Urinary bladder (tissue), 3 donors: ENCODE measurements at regions not wholly inside any gene's neighbourhood (a gene's known extent, or its start where the extent isn't known, plus 50 kb on each side); places are given as distances from the start of the nearest gene placed in this dataset.

ENCODE experiments used
- DNase-seq: peaks from one replicate; pipeline ENCODE4 v3.0.0-alpha.2; 2015; ENCODE audit errors: extremely low spot score
- H3K27ac ChIP-seq: one replicate; pipeline ENCODE4 v1.5.1; 2013; ENCODE audit warnings: low read depth, mild to moderate bottlenecking, moderate library complexity
- H3K36me3 ChIP-seq: one replicate; pipeline ENCODE4 v1.6.1; 2013; ENCODE audit warnings: mild to moderate bottlenecking, moderate library complexity; ENCODE audit not compliant: insufficient read depth
- H3K4me1 ChIP-seq: one replicate; pipeline ENCODE4 v1.6.1; 2013; ENCODE audit warnings: mild to moderate bottlenecking, moderate library complexity; ENCODE audit not compliant: insufficient read depth
- H3K4me3 ChIP-seq: one replicate; pipeline ENCODE4 v1.5.1; 2013; ENCODE audit warnings: low read depth, low read length
- WGBS: extraction: QIAGEN DNeasy Blood & Tissue Kit; methylation state at CpG from one replicate; pipeline ENCODE4 v1.1.7; 2013; 5-methylcytosine and 5-hydroxymethylcytosine counted together
- donor health status: healthy with polysubstance abuse.
- donor health status: healthy.

DNA sequence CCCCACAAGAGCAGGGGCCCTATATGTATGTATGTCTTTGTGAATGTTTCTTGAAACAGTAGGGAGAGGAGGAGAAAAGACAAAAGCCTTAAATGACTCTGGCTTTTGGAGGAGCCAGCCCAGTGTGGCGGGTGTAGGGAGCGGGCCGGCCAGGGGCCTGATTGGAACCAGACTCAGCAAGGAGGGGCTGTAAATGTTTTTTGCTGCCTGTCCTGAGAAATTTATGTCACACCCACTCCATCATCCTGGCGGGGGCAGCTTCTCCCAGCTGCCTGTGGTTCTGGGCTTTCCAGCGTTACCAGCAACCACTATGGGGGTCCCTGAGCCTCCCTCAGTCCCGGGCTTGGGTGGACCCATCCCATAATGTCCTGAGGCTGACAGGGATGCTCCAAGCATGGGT, 130.8 kb downstream of the PJA1 start:
- no peak overlapping the region for H3K4me3 ChIP-seq
- H3K27ac ChIP-seq = no peak overlapping the region
- H3K36me3 ChIP-seq = no peaks in the 10 kb centered on the region
- no peaks in the 10 kb centered on the region for H3K4me1 ChIP-seq
- no peak for DNase-seq
- 66% methylated on average over 6 of the region's 6 CpGs for WGBS

DNA sequence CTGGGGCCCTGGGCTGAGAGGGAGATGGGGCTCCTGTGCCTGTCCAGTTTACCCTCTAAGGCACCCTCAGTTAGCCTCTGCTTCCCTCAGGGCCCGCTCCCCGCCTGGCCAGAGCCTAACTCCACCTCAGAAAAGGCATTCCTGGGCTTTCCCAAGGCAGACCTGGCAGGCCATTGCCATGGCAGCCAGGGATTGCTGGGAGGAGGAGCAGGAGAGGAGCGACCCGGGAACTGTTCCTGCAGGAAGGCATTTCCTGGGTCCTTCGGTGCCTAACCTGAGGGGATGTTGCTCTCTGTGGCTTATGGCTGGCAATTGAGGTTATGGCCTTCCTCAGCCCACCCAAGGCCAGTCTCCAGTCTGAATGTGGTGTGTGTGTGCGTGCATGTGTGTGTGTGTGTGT, 131.3 kb downstream of the PJA1 start:
- H3K27ac ChIP-seq = no peak overlapping the region
- no peak for DNase-seq
- H3K36me3 ChIP-seq = no peaks in the 10 kb centered on the region
- no peak overlapping the region for H3K4me3 ChIP-seq
- H3K4me1 ChIP-seq = no peaks in the 10 kb centered on the region
- 91% methylated on average over 6 of the region's 6 CpGs for WGBS

DNA sequence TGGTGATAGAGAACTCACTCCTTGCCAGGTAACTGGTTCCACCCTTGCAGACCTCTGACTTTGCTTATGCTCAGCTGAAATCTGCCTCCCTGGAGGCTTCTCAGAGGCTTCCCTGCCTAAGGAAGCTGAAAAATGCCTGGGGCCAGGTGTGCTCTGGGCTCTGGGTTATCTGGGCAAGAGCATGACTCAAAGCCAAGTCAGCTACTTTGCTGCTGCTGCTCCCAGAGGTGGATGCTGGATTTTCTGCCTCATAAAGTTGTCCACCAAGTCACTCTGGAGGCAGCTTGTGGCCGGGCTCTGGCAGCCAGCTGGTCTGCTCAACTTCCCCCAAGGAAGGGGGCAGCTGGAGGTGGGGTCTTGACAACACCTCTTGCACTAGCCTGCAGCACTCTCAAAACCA, 132.7 kb downstream of the PJA1 start:
- Histone ChIP-seq H3K27ac (no peak overlapping the region), H3K36me3 (no peaks in the 10 kb centered on the region), H3K4me1 (no peaks in the 10 kb centered on the region), H3K4me3 (no peak overlapping the region)
- DNase-seq = no peak
- 95% methylated on average over 1 of the region's 1 CpG for WGBS

DNA sequence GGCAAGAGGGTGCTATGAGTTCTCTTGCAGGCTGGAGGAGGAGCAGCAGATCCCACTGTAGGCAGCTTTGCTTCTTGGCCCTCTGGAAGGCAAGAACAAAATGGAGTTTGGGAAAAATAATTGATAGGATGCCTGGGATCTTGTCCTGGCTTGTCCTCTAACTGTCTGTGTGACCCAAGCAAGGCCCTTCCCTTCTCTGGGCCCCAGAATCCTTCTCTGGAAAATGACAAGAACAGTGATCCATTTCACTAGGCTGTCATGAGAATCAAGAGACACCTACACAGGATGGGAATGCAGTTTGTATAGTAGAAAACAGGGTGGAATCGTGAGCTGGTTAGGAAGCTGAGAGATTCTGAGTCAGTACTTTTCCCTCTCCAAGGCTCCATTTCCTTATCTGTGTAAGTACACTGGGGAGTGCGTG, 133.3 kb downstream of the PJA1 start:
- DNase-seq = no peak
- H3K27ac ChIP-seq = no peak overlapping the region
- H3K4me1 ChIP-seq = no peaks in the 10 kb centered on the region
- H3K36me3 ChIP-seq = no peaks in the 10 kb centered on the region
- 75% methylated on average over 2 of the region's 2 CpGs for WGBS
- H3K4me3 ChIP-seq = no peak overlapping the region

GRCh38 chrX:69031181-69031580, 134.1 kb downstream of the PJA1 start:
- WGBS = 85% methylated on average over 3 of the region's 3 CpGs
- no peak for DNase-seq
- H3K4me3 ChIP-seq = no peak overlapping the region
- no peak overlapping the region for H3K27ac ChIP-seq
- H3K4me1 ChIP-seq = no peaks in the 10 kb centered on the region
- H3K36me3 ChIP-seq = no peaks in the 10 kb centered on the region

DNA sequence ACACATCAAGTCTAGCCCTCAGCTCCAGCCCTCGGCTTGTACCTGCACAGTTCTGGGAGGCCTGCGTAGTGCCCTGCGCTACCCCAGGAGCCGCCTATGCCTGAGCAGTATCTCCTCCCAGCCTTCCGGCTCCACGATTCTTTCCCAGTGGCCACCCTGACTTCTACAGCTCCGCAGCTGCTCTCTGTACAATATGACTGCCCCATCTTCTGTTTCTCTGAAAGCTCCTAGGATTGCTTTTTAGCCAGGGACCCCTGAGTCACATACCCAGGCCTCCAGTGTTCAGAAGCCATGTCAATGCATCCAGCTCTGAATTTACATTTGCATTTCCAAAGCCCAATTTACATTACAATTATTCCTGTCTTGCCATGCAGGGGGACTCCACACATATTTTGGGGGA, 135.5 kb downstream of the PJA1 start:
- H3K27ac ChIP-seq = no peak overlapping the region
- H3K4me1 ChIP-seq = no peaks in the 10 kb centered on the region
- H3K4me3 ChIP-seq = no peak overlapping the region
- no peak for DNase-seq
- no peaks in the 10 kb centered on the region for H3K36me3 ChIP-seq
- WGBS = 96% methylated on average over 7 of the region's 7 CpGs

DNA sequence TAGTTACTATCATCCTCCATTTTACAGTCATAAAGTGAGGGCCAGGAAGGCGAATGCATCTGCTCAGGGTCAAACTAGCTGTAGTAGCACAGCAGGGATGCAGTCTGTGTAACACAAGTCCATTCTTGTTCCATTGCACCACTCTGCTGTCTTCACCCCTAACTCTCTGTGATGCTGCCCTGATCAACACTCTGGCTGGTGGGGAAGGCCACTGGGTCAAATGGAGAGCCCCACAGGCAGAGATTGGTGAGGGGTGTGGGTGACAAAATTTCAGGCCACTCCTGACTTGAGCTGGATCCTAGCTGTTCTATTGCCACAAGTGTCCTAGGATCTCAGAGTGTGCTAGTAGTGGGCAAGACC, 136.5 kb downstream of the PJA1 start:
- 94% methylated on average over 1 of the region's 1 CpG for WGBS
- DNase-seq = no peak

DNA sequence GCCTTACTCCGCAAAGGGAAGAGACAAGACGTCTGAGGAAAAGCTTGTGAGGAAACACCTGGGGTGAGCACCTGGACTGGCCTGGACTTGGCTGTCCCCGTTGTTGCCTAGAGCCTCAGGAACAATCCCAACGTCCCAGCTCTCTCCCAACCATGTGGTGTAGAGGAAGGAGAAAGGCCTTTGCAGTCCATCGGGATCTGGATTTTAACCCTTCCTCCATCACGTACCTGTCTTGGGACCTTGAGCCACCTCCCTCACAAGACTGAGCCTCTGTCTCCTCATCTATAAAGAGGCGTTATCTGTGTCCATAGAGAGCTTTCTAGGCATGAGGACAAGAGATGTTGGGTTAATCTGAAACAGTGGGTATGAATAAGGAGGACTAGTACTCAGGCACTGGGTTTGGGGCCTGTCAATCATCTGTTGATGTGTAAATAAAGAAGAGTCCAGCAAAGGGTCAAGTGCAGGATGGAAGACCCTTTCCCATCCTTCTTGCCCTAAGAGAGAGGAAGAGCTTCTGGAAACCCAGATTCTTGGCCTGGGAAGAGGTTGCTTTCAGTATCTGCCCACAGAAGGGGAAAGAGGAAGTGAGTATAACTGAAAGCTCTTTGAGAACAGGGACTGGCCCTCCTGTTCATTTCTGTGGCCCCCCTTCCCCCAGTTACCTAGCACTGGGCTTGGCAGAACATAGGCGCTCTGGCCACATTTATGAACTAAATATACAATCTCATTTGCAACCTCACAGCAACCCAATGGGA, 137.1 kb downstream of the PJA1 start:
- no peak overlapping the region for H3K4me3 ChIP-seq
- no peaks in the 10 kb centered on the region for H3K4me1 ChIP-seq
- no peak for DNase-seq
- H3K36me3 ChIP-seq = no peaks in the 10 kb centered on the region
- H3K27ac ChIP-seq = peak overlapping the region; percentile 29
- 68% methylated on average over 8 of the region's 8 CpGs for whole genome bisulfite sequencing

More for the DNA sequence above, 136.5 kb downstream of the PJA1 start:
- Histone ChIP-seq H3K4me3 (no peak overlapping the region), H3K27ac (no peak overlapping the region), H3K36me3 (no peaks in the 10 kb centered on the region), H3K4me1 (no peaks in the 10 kb centered on the region)

GRCh38 chrX:69027181-69028005, 137.9 kb downstream of the PJA1 start:
- Histone ChIP-seq H3K4me1 (no peaks in the 10 kb centered on the region), H3K4me3 (no peak overlapping the region), H3K36me3 (no peaks in the 10 kb centered on the region), H3K27ac (peak overlapping the region; percentile 71)
- 34% methylated on average over 11 of the region's 11 CpGs for WGBS
- DNase-seq = no peak

GRCh38 chrX:69025802-69026301, 139.4 kb downstream of the PJA1 start:
- Histone ChIP-seq H3K4me3 (no peak overlapping the region), H3K36me3 (no peaks in the 10 kb centered on the region), H3K27ac (no peak overlapping the region), H3K4me1 (no peaks in the 10 kb centered on the region)
- no peak for DNase-seq
- 81% methylated on average over 4 of the region's 4 CpGs for WGBS

- H3K27ac ChIP-seq = peak overlapping the region; percentile 18
- 11% methylated on average over 4 of the region's 4 CpGs for WGBS
Measured at GRCh38 chrX:69024931-69025330, 140.3 kb downstream of the PJA1 start.

DNA sequence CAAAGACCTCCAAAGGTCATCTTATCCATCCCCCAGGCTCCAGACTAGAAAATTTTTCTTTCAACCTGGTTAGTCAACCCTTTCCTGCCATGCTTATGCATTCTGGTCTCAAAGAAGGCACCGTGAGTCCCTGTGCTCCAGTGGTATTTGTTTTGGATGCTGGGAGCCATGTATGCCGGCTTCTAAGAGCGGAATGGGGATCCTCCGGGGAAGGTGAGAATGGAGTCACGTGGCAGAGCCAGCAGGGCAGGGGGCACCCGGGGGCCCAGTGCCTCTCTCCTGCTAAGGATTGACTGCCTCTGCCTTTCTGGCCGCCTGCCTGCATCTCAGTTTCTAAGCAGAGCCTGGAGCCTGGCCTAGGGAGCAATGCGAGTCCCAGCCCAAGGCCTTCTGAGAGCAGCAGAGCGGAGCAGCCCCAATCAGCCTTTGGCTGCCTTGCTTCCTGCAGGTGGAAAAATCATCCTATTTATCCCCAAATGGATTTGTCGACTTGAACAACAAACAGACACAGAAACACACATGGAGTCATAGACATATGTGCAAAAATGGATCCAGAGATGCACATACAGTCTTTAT, 141.0 kb downstream of the PJA1 start:
- Histone ChIP-seq H3K4me1 (no peaks in the 10 kb centered on the region), H3K4me3 (no peak overlapping the region), H3K27ac (no peak overlapping the region), H3K36me3 (no peaks in the 10 kb centered on the region)
- DNase-seq = no peak
- WGBS = 60% methylated on average over 10 of the region's 10 CpGs

More at GRCh38 chrX:69024931-69025330, 140.3 kb downstream of the PJA1 start:
- DNase-seq = no peak
- Histone ChIP-seq H3K4me3 (no peak overlapping the region), H3K36me3 (no peaks in the 10 kb centered on the region), H3K4me1 (no peaks in the 10 kb centered on the region)

GRCh38 chrX:69022430-69022829, 142.8 kb downstream of the PJA1 start:
- no peak for DNase-seq
- Histone ChIP-seq H3K4me1 (no peaks in the 10 kb centered on the region), H3K36me3 (no peaks in the 10 kb centered on the region), H3K4me3 (no peak overlapping the region), H3K27ac (no peak overlapping the region)
